ENCODE measurements at regions not wholly inside any gene's neighbourhood (a gene's known extent, or its start where the extent isn't known, plus 50 kb on each side); places are given as distances from the start of the nearest gene placed in this dataset.

GRCh38 chr1:116825207-116825719, 71.0 kb downstream of the CD2 start:
- TF ChIP-seq RAD21 (conservative IDR thresholded peaks at IDR 0.05 in 1 of 2, IDR thresholded peaks at IDR 0.05 in 1 of 2) (no peak), USF2 (IDR thresholded peaks at IDR 0.05) (no peak)

Data from A549 (cell line).